Heart left ventricle (tissue), 13 donors: ENCODE measurements at regions not wholly inside any gene's neighbourhood (a gene's known extent, or its start where the extent isn't known, plus 50 kb on each side); places are given as distances from the start of the nearest gene placed in this dataset.

Source experiments
- POLR2A ChIP-seq, 2 donors: fragments of 450-650 bp; IDR thresholded peaks; one replicate each; pipeline ENCODE4 v1.6.1; 2017; ENCODE audit warnings: antibody characterized with exemption in 2 of 2, mild to moderate bottlenecking in 2 of 2, moderate library complexity in 2 of 2
- TF ChIP-seq, protein P1 (sequence below), 12 donors: fragments of 200-600 bp; sonication (generic) in 4 of 12; IDR thresholded peaks; one replicate each; pipeline versions ENCODE4 v1.5.0 to v1.8.0; 2018 to 2022; ENCODE audit warnings: antibody characterized with exemption in 12 of 12, mild to moderate bottlenecking in 5 of 12
- donor health status: ischemic (EF 13 %, LVEDD 7.1; RV severe dilation, severe dysfunction).
- donor health status: DM: no; HTN: yes; CAD: no.
- donor health status: DM: no; HTN: no; CAD: no.
- donor health status: ischemic (EF 25% LVEDD 6.9; RV normal size, moderate dysfunction).
- donor health status: ischemic (EF 25% LVEDD 5.7; RV mildly dilated, moderate dysfunction).
- donor health status: ischemic (EF 35%, LVEDD 5.7; RV mildly dilated, moderate dysfunction).
- donor health status: nonischemic (EF 11% LVEDD 7.7; RV severe dilation, severe dysfunction).
- donor health status: DM: yes; HTN: yes; CAD: no.
- donor health status: PGD.
- donor health status: ischemic (EF 29% LVEDD 5.4; RV normal size, mild dysfunction).
- donor health status: nonischemic (EF 23%, LVEDD 6.1; RV moderate dilation, normal function).

DNA sequence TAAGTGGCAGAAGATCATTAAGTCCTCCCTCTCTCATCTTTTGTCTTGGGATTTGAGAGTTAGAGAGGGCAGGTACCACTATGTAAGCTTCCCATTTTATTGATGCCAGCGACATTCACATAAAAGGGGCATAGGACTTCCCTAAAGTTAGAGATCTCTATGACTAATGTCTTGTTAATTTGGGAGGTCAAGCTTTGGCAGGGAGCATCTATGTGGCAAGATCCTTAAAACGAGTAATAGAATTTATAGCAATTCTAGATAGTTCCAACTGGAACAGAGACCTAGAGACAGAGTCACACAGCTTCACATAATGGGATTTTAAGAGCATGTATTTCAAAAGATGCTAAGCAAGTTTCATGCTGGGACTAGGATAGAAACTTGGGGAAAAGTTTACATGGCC, 308.0 kb downstream of the MAP2K6 start:
- no peak for TF ChIP-seq POLR2A (IDR thresholded peaks at IDR 0.05)
- TF ChIP-seq, protein P1, sequence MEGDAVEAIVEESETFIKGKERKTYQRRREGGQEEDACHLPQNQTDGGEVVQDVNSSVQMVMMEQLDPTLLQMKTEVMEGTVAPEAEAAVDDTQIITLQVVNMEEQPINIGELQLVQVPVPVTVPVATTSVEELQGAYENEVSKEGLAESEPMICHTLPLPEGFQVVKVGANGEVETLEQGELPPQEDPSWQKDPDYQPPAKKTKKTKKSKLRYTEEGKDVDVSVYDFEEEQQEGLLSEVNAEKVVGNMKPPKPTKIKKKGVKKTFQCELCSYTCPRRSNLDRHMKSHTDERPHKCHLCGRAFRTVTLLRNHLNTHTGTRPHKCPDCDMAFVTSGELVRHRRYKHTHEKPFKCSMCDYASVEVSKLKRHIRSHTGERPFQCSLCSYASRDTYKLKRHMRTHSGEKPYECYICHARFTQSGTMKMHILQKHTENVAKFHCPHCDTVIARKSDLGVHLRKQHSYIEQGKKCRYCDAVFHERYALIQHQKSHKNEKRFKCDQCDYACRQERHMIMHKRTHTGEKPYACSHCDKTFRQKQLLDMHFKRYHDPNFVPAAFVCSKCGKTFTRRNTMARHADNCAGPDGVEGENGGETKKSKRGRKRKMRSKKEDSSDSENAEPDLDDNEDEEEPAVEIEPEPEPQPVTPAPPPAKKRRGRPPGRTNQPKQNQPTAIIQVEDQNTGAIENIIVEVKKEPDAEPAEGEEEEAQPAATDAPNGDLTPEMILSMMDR (IDR thresholded peaks at IDR 0.05) = no peak
